Panc1 (cell line): ENCODE measurements at regions not wholly inside any gene's neighbourhood (a gene's known extent, or its start where the extent isn't known, plus 50 kb on each side); places are given as distances from the start of the nearest gene placed in this dataset.

Experiments used
- ATAC-seq: fragments of 200-7000 bp; cut with Tn5 transposase; 2 replicates; pipeline ENCODE4 v1.9.1; 2020; ENCODE audit warnings: mild to moderate bottlenecking, moderate library complexity
- BruUV-seq: library from RNA; stranded (reverse); fragments of 400-500 nt; replicated peaks from 2 replicates; lab custom pipeline; 2021; lab: Mats Ljungman, UMichigan
- CTCF ChIA-PET: fragments of 300-600 bp; sonication (Branson Sonifier 250); formaldehyde crosslinking; loops from one replicate; lab custom pipeline; 2022; ENCODE audit warnings: antibody characterized with exemption; lab: Charles Lee
- POLR2A ChIA-PET: fragments of 300-600 bp; sonication (Branson Sonifier 250); formaldehyde crosslinking; loops from one replicate; lab custom pipeline; 2022; ENCODE audit warnings: antibody characterized with exemption; lab: Charles Lee
- DNase-seq: peaks from one replicate; pipeline ENCODE4 v3.0.0-alpha.2; 2010; ENCODE audit warnings: low read depth, low spot score
- H3K27ac ChIP-seq: 2 replicates; pipeline ENCODE4 v1.5.1; 2011; ENCODE audit warnings: mild to moderate bottlenecking, low read length, inconsistent platforms
- H3K27me3 ChIP-seq: fragments of 200-500 bp; sonication (Bioruptor generic); 2 replicates; pipeline ENCODE4 v1.6.0; 2014; ENCODE audit warnings: low read length, inconsistent platforms; ENCODE audit not compliant: control insufficient read depth, insufficient read depth
- H3K36me3 ChIP-seq: fragments of 200-500 bp; sonication (Bioruptor generic); 2 replicates; pipeline ENCODE4 v1.5.1; 2014; ENCODE audit warnings: inconsistent platforms, mild to moderate bottlenecking, low read length, moderate library complexity; ENCODE audit not compliant: control insufficient read depth, insufficient read depth
- H3K4me1 ChIP-seq: 2 replicates; pipeline ENCODE4 v1.5.1; 2011; ENCODE audit warnings: inconsistent platforms, mild to moderate bottlenecking, low read length, moderate library complexity; ENCODE audit not compliant: control insufficient read depth, insufficient read depth
- H3K4me3 ChIP-seq, 2 experiments: 2 replicates each; pipeline ENCODE4 v1.5.1; 2011 to 2012; ENCODE audit warnings: low read depth in 2 of 2, low read length in 2 of 2, mild to moderate bottlenecking in 2 of 2, inconsistent platforms in 1 of 2, moderate library complexity in 1 of 2
- H3K9me3 ChIP-seq: fragments of 200-500 bp; sonication (Bioruptor generic); 2 replicates; pipeline ENCODE4 v1.5.1; 2014; ENCODE audit warnings: low read depth, mild to moderate bottlenecking, inconsistent platforms, low read length, moderate library complexity; ENCODE audit not compliant: control insufficient read depth, insufficient read depth
- CTCF ChIP-seq: fragments of 450-650 bp; IDR thresholded peaks from 2 replicates; pipeline ENCODE4 v1.5.1; 2017; ENCODE audit warnings: mild to moderate bottlenecking
- POLR2AphosphoS5 ChIP-seq: IDR thresholded peaks from 2 replicates; pipeline ENCODE4 v1.6.1; 2012; ENCODE audit warnings: mild to moderate bottlenecking, low read depth, low read length, moderate library complexity
- REST ChIP-seq, 2 experiments: IDR thresholded peaks; 2 replicates each; pipeline ENCODE4 v1.6.1; 2011 to 2012; ENCODE audit warnings: low read depth in 2 of 2, control low read depth in 1 of 2, low read length in 1 of 2, mild to moderate bottlenecking in 1 of 2, moderate library complexity in 1 of 2; ENCODE audit not compliant: insufficient read depth in 1 of 2
- SIN3A ChIP-seq: IDR thresholded peaks from 2 replicates; pipeline ENCODE4 v1.6.1; 2012; ENCODE audit warnings: low read depth, mild to moderate bottlenecking, low read length, moderate library complexity, borderline replicate concordance; ENCODE audit not compliant: insufficient read depth
- TCF7L2 ChIP-seq: IDR thresholded peaks from 2 replicates; pipeline ENCODE4 v1.6.1; 2011; ENCODE audit warnings: mild to moderate bottlenecking, low read depth, low read length, inconsistent platforms
- in situ Hi-C: cut with HindIII; loops from 2 replicates; pipeline ENCODE4 v1.10.0; 2016; ENCODE audit warnings: low sequenced_read_pairs, low pct_unique_long_range_greater_than_20kb
- intact Hi-C: fragments of 100-400 bp; cut with micrococcal nuclease; formaldehyde crosslinking; loops from one replicate; pipeline ENCODE4 v1.10.0; 2022; ENCODE audit not compliant: unreplicated experiment

- ATAC-seq (no peak), DNase-seq (no peak)
- TF ChIP-seq TCF7L2 = no peak
- no peak for TF ChIP-seq POLR2AphosphoS5
- no peak for TF ChIP-seq SIN3A
- TF ChIP-seq REST (IDR thresholded peaks at IDR 0.05; ENCODE audit: insufficient read depth in 1 of 2, low read depth in 2 of 2, low read length in 1 of 2) = no peak
- no peak for TF ChIP-seq CTCF
- intact Hi-C loops = no loop called here
- Histone ChIP-seq H3K36me3 (no peaks in the 10 kb centered on the region), H3K9me3 (no peaks in the 10 kb centered on the region), H3K27ac (no peak overlapping the region), H3K27me3 (peaks cover 5% of the 10 kb centered on the region), H3K4me3 (no peak overlapping the region), H3K4me1 (no peaks in the 10 kb centered on the region)
- ChIA-PET POLR2A (no interaction called here), CTCF (no interaction called here)
- in situ Hi-C loops = no loop called here
- BruUV-seq = no TSS peak
Measured at GRCh38 chr10:121027371-121027770, 176.2 kb downstream of the WDR11 start.

- DNase-seq (no peak), ATAC-seq (no peak)
- no peak for TF ChIP-seq SIN3A
- TF ChIP-seq TCF7L2 = no peak
- no peak for TF ChIP-seq REST (IDR thresholded peaks at IDR 0.05; ENCODE audit: insufficient read depth in 1 of 2, low read depth in 2 of 2, low read length in 1 of 2)
- no peak for TF ChIP-seq CTCF
- no peak for TF ChIP-seq POLR2AphosphoS5
- in situ Hi-C loops = no loop called here
- CTCF ChIA-PET = interaction anchor here (0.6 kb wide), 1 partner anchor 352 kb away, joined by 3 read pairs; no protein-coding TSS in a partner anchor
- no peaks in the 10 kb centered on the region for H3K4me1 ChIP-seq
- no peak overlapping the region for H3K4me3 ChIP-seq
- POLR2A ChIA-PET = interaction anchor here (0.6 kb wide), 1 partner anchor 78 kb away, joined by 3 read pairs; no protein-coding TSS in a partner anchor
- H3K9me3 ChIP-seq = no peaks in the 10 kb centered on the region
- intact Hi-C loops = no loop called here
- no TSS peak for BruUV-seq
- no peak overlapping the region for H3K27ac ChIP-seq
- no peaks in the 10 kb centered on the region for H3K36me3 ChIP-seq
- peaks cover 9% of the 10 kb centered on the region for H3K27me3 ChIP-seq
Measured at GRCh38 chr10:121032460-121032859, 181.3 kb downstream of the WDR11 start.
